MCF 10A (cell line): ENCODE measurements at regions not wholly inside any gene's neighbourhood (a gene's known extent, or its start where the extent isn't known, plus 50 kb on each side); places are given as distances from the start of the nearest gene placed in this dataset.

Experiments
- BruUV-seq: library from RNA; stranded (reverse); fragments of 400-500 nt; replicated peaks from 2 replicates; lab custom pipeline; 2021; lab: Mats Ljungman, UMichigan
- CTCF ChIA-PET: fragments of 300-600 bp; sonication (Branson Sonifier 250); formaldehyde crosslinking; extraction: SDS; loops from one replicate; lab custom pipeline; 2021; ENCODE audit warnings: antibody characterized with exemption, inconsistent platforms; lab: Yijun Ruan, JAX
- POLR2A ChIA-PET: fragments of 300-600, 350-650 bp; sonication (Branson Sonifier 250); formaldehyde crosslinking; extraction: SDS; loops from one replicate; lab custom pipeline; 2020; ENCODE audit warnings: antibody characterized with exemption, inconsistent platforms; lab: Yijun Ruan, JAX
- DNase-seq: peaks from one replicate; pipeline ENCODE4 v3.0.0-alpha.2; 2018; ENCODE audit not compliant: unreplicated experiment
- H3K27ac Mint-ChIP-seq: one replicate; pipeline ENCODE4 v1.8.0; 2022; ENCODE audit warnings: mild to moderate bottlenecking, low read depth, mixed read lengths; ENCODE audit not compliant: unreplicated experiment
- H3K27me3 Mint-ChIP-seq: one replicate; pipeline ENCODE4 v1.8.0; 2022; ENCODE audit warnings: mixed read lengths; ENCODE audit not compliant: insufficient read depth, unreplicated experiment
- H3K36me3 Mint-ChIP-seq: one replicate; pipeline ENCODE4 v1.8.0; 2022; ENCODE audit warnings: mild to moderate bottlenecking, moderate library complexity, mixed read lengths; ENCODE audit not compliant: insufficient read depth, unreplicated experiment
- H3K4me1 Mint-ChIP-seq: one replicate; pipeline ENCODE4 v1.8.0; 2022; ENCODE audit warnings: mixed read lengths; ENCODE audit not compliant: insufficient read depth, unreplicated experiment
- H3K4me3 Mint-ChIP-seq: one replicate; pipeline ENCODE4 v1.8.0; 2022; ENCODE audit warnings: mild to moderate bottlenecking, moderate library complexity, mixed read lengths; ENCODE audit not compliant: unreplicated experiment
- H3K9me3 Mint-ChIP-seq: one replicate; pipeline ENCODE4 v1.8.0; 2022; ENCODE audit warnings: mixed read lengths; ENCODE audit not compliant: unreplicated experiment
- CTCF ChIP-seq: fragments of 200-600 bp; IDR thresholded peaks from one replicate; pipeline ENCODE4 v1.8.0; 2022; ENCODE audit warnings: antibody characterized with exemption, mild to moderate bottlenecking; ENCODE audit not compliant: unreplicated experiment
- intact Hi-C: fragments of 100-400 bp; cut with micrococcal nuclease; formaldehyde crosslinking; loops from 2 replicates; pipeline ENCODE4 v1.14.1; 2022

GRCh38 chr2:128734521-128735295, 416.0 kb upstream of the HS6ST1 start:
- intact Hi-C loops, result loop anchor here (10.0 kb wide), 1 partner anchor 1110 kb away; no protein-coding TSS in a partner anchor
- TF ChIP-seq CTCF, result no peak
- Mint-ChIP-seq H3K27ac (no peak overlapping the region), H3K9me3 (no peaks in the 10 kb centered on the region), H3K4me3 (no peak overlapping the region), H3K4me1 (peaks cover 18% of the 10 kb centered on the region), H3K27me3 (no peaks in the 10 kb centered on the region), H3K36me3 (no peaks in the 10 kb centered on the region)
- DNase-seq, result no peak
- ChIA-PET POLR2A (no interaction called here), CTCF (interaction anchor here (0.7 to 2.1 kb wide), 6 partner anchors 7 to 75 kb away, joined by 3 to 11 read pairs (median 3); no protein-coding TSS in a partner anchor)
- BruUV-seq, result no TSS peak

- BruUV-seq, result no TSS peak
- no peak overlapping the region for H3K27ac Mint-ChIP-seq
- H3K36me3 Mint-ChIP-seq, result no peaks in the 10 kb centered on the region
- no peak overlapping the region for H3K4me3 Mint-ChIP-seq
- intact Hi-C loops, result loop anchor here (10.0 kb wide), 1 partner anchor 1109 kb away; no protein-coding TSS in a partner anchor
- no peaks in the 10 kb centered on the region for H3K9me3 Mint-ChIP-seq
- CTCF ChIA-PET, result interaction anchor here (0.6 to 2.1 kb wide), 3 partner anchors 8 to 199 kb away, joined by 3 to 11 read pairs (median 3); no protein-coding TSS in a partner anchor
- peaks cover 18% of the 10 kb centered on the region for H3K4me1 Mint-ChIP-seq
- POLR2A ChIA-PET, result no interaction called here
- H3K27me3 Mint-ChIP-seq, result no peaks in the 10 kb centered on the region
- DNase-seq, result no peak
- TF ChIP-seq CTCF, result no peak
These were observed 416.8 kb upstream of the HS6ST1 start for GRCh38 chr2:128735296-128735960.

GRCh38 chr2:128736046-128736688, 417.5 kb upstream of the HS6ST1 start:
- no TSS peak for BruUV-seq
- intact Hi-C loops, result loop anchor here (1.0 to 10.0 kb wide), 4 partner anchors 73 to 1109 kb away; no protein-coding TSS in a partner anchor
- ChIA-PET POLR2A (interaction anchor here (0.6 to 0.7 kb wide), 2 partner anchors 27 to 380 kb away, joined by 3 read pairs; no protein-coding TSS in a partner anchor), CTCF (interaction anchor here (0.5 to 2.1 kb wide), 19 partner anchors 9 to 1212 kb away, joined by 3 to 11 read pairs (median 3); no protein-coding TSS in a partner anchor)
- Mint-ChIP-seq H3K27me3 (no peaks in the 10 kb centered on the region), H3K27ac (no peak overlapping the region), H3K36me3 (no peaks in the 10 kb centered on the region), H3K4me3 (no peak overlapping the region), H3K9me3 (no peaks in the 10 kb centered on the region), H3K4me1 (peaks cover 18% of the 10 kb centered on the region)
- TF ChIP-seq CTCF, result no peak
- no peak for DNase-seq
